ENCODE measurements at regions not wholly inside any gene's neighbourhood (a gene's known extent, or its start where the extent isn't known, plus 50 kb on each side); places are given as distances from the start of the nearest gene placed in this dataset.

DNA sequence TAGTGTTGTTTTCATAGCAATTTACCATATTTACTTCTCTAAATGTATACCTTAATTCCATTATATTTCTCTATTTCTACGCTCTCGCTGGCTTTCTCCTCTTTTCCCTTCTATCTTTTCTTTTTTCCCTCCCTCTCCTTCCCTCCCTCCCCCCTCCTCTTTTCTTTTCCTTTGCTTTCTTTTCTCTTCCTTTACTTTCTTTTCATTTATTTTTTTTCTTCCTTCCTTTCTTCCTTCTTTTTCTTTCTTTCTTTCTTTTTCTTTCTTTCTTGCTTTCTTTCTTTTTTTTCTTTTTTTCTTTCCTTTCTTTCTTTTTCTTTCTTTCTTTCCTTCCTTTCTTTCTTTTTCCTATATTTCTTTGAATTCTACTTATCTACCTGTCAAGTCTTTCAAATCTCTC lies 533.0 kb upstream of the POT1 start:
- TF ChIP-seq, protein P1, sequence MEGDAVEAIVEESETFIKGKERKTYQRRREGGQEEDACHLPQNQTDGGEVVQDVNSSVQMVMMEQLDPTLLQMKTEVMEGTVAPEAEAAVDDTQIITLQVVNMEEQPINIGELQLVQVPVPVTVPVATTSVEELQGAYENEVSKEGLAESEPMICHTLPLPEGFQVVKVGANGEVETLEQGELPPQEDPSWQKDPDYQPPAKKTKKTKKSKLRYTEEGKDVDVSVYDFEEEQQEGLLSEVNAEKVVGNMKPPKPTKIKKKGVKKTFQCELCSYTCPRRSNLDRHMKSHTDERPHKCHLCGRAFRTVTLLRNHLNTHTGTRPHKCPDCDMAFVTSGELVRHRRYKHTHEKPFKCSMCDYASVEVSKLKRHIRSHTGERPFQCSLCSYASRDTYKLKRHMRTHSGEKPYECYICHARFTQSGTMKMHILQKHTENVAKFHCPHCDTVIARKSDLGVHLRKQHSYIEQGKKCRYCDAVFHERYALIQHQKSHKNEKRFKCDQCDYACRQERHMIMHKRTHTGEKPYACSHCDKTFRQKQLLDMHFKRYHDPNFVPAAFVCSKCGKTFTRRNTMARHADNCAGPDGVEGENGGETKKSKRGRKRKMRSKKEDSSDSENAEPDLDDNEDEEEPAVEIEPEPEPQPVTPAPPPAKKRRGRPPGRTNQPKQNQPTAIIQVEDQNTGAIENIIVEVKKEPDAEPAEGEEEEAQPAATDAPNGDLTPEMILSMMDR (IDR thresholded peaks at IDR 0.05; ENCODE audit: low read depth, low read length), result no peak
- in situ Hi-C loops (cut with HindIII; ENCODE audit: low sequenced_read_pairs), result no loop called here
- no peak overlapping the region for H3K4me3 ChIP-seq (ENCODE audit: low read depth, low read length)
- DNase-seq (ENCODE audit: low read depth, low spot score), result no peak

DNA sequence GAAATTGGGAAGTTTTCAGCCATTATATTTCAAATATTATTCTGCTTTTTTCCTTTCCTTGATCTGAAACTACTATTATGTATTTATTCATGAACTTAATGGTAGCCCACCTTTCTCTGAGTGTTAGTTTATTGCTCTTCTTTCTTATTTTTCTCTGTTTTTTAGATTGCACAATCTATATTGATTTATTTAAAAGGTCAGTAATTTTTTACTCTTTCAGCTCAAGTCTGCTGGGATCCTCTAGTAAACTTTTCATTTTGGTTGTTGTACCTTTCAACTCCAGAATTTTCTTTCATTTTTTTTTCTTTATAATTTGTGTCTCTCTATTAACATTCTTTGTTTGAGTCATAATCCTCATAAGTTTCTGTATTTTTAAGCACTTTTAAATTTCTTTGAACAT lies 529.4 kb upstream of the POT1 start:
- in situ Hi-C loops (cut with HindIII; ENCODE audit: low sequenced_read_pairs), result no loop called here
- DNase-seq (ENCODE audit: low read depth, low spot score), result no peak
- no peak overlapping the region for H3K4me3 ChIP-seq (ENCODE audit: low read depth, low read length)
- TF ChIP-seq, protein P1 (IDR thresholded peaks at IDR 0.05; ENCODE audit: low read depth, low read length), result no peak

DNA sequence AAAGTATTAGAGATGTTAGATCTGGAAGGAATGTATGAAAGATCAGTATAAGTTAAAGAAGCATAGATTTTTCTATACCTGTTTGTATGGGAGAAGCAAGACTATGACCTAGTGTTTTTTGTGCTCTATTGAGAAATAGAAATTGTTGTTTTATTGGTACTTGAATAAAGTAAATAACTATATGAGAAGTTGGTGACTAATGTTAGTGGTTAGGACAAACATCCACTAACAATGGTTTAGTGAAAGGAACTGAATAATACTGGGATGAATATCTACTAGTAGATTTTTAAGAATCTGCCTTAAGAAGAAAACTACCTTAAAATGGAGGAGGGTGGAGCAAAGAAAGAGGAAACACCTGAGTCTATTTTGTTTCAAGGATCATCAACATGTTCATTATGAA lies 521.1 kb upstream of the POT1 start:
- in situ Hi-C loops (cut with HindIII; ENCODE audit: low sequenced_read_pairs), result no loop called here
- TF ChIP-seq, protein P1 (IDR thresholded peaks at IDR 0.05; ENCODE audit: low read depth, low read length), result no peak
- no peak for DNase-seq (ENCODE audit: low read depth, low spot score)
- H3K4me3 ChIP-seq (ENCODE audit: low read depth, low read length), result no peak overlapping the region

DNA sequence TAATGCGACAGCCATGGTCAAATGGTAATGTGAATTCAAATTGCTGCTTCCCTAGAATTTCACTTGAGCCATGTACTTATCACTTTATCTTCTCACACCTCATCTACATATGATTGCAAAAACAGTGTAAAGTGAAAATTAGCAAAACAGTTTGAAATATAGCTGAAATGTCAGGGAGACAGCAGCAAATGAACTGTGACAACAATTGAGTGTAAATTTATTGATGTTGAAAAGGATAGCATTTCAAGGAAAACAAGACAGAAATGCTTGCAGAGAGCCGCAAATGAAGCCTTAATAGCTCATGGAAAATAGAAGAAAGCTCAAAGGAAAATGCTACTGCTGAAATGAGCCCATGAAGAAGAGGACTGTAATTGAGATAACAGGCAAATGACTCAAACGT lies 516.2 kb upstream of the POT1 start:
- no peak for DNase-seq (ENCODE audit: low read depth, low spot score)
- in situ Hi-C loops (cut with HindIII; ENCODE audit: low sequenced_read_pairs), result no loop called here
- no peak overlapping the region for H3K4me3 ChIP-seq (ENCODE audit: low read depth, low read length)
- TF ChIP-seq, protein P1 (IDR thresholded peaks at IDR 0.05; ENCODE audit: low read depth, low read length), result no peak

DNA sequence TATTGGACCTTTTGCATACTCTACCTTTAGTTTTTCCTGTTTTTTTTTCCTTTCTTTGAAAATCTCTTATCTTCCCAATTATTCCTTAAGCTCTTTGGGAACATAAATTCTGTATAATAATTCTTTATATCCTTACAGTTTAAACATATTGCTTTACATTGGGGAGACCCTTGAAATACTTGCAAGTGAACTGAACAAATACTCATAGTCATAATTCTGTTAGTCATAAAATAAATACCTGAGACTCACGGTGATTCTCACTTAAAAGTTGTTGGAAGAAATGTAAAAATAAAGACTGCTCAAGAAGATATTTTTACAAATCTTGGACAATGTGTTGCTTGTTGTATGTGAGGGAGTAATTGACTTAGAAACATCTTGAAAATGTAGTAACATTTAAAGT lies 515.2 kb upstream of the POT1 start:
- in situ Hi-C loops (cut with HindIII; ENCODE audit: low sequenced_read_pairs), result no loop called here
- no peak overlapping the region for H3K4me3 ChIP-seq (ENCODE audit: low read depth, low read length)
- TF ChIP-seq, protein P1 (IDR thresholded peaks at IDR 0.05; ENCODE audit: low read depth, low read length), result no peak
- DNase-seq (ENCODE audit: low read depth, low spot score), result no peak

DNA sequence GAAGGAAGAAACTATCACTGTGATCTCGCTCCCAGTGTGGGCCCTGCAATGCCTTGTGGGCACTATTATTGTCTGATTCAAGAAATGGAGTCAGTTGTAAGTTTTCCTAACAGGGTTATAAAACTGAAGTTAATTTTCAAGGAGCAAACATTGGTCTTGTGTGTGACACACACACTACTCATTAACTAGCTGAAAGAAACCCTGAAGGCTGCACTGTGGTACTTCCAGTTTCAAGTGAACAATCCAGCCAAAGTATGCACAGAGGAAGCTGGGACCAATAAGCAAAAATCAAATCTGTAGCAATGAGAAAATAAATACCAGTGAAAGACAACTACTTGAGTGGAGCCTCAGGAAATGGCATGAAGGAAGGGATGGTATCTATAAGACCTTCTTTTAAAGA lies 506.6 kb upstream of the POT1 start:
- TF ChIP-seq, protein P1 (IDR thresholded peaks at IDR 0.05; ENCODE audit: low read depth, low read length), result no peak
- DNase-seq (ENCODE audit: low read depth, low spot score), result no peak
- no peak overlapping the region for H3K4me3 ChIP-seq (ENCODE audit: low read depth, low read length)
- in situ Hi-C loops (cut with HindIII; ENCODE audit: low sequenced_read_pairs), result no loop called here

DNA sequence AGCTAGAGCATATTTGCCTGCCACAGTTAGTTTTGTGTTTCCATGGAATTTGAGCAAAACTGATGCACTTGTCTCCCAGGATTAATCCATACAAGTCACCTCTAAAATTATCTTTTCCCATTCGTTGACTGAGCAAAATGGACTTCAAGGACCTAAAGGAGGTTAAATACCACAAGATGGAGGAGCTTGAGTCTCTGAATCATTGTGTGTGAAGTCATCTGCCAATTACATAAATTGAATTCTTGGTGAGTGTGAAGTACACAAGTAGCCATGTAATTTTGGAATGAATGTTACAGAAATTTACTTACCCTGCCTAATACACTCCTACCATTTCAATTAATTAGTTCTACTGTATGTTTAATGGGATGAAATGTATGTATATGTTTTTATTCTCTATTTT lies 501.7 kb upstream of the POT1 start:
- H3K4me3 ChIP-seq (ENCODE audit: low read depth, low read length), result no peak overlapping the region
- no peak for DNase-seq (ENCODE audit: low read depth, low spot score)
- in situ Hi-C loops (cut with HindIII; ENCODE audit: low sequenced_read_pairs), result no loop called here
- TF ChIP-seq, protein P1 (IDR thresholded peaks at IDR 0.05; ENCODE audit: low read depth, low read length), result no peak
